H9 (cell line): ENCODE measurements at regions not wholly inside any gene's neighbourhood (a gene's known extent, or its start where the extent isn't known, plus 50 kb on each side); places are given as distances from the start of the nearest gene placed in this dataset.

ENCODE experiments used
- DNase-seq: peaks from one replicate; pipeline ENCODE4 v3.0.0-alpha.2; 2017
- H2AFZ ChIP-seq: one replicate; pipeline ENCODE4 v1.6.1; 2013; ENCODE audit warnings: mild to moderate bottlenecking, low read length, control low read depth, moderate library complexity
- H2AK5ac ChIP-seq: 2 replicates; pipeline ENCODE4 v1.6.1; 2013; ENCODE audit warnings: low read length, control low read depth, mixed read lengths; ENCODE audit not compliant: insufficient read length
- H2BK120ac ChIP-seq: one replicate; pipeline ENCODE4 v1.6.1; 2013; ENCODE audit warnings: low read depth, mild to moderate bottlenecking, low read length, control low read depth, inconsistent platforms; ENCODE audit not compliant: poor library complexity, severe bottlenecking
- H2BK12ac ChIP-seq: 2 replicates; pipeline ENCODE4 v1.6.1; 2013; ENCODE audit warnings: low read length, control low read depth, mixed read lengths, low read depth; ENCODE audit not compliant: insufficient read length
- H2BK15ac ChIP-seq: 2 replicates; pipeline ENCODE4 v1.6.1; 2013; ENCODE audit warnings: low read depth, low read length, control low read depth
- H2BK20ac ChIP-seq: one replicate; pipeline ENCODE4 v1.6.1; 2013; ENCODE audit warnings: low read depth, mild to moderate bottlenecking, low read length, control low read depth, inconsistent platforms; ENCODE audit not compliant: poor library complexity, severe bottlenecking
- H2BK5ac ChIP-seq: 2 replicates; pipeline ENCODE4 v1.6.1; 2013; ENCODE audit warnings: low read length, control low read depth, mixed read lengths; ENCODE audit not compliant: insufficient read length
- H3K14ac ChIP-seq: 2 replicates; pipeline ENCODE4 v1.6.1; 2013; ENCODE audit warnings: low read length, control low read depth; ENCODE audit not compliant: insufficient read depth
- H3K18ac ChIP-seq: 2 replicates; pipeline ENCODE4 v1.6.1; 2013; ENCODE audit warnings: low read depth, mild to moderate bottlenecking, mixed read lengths, low read length, control low read depth; ENCODE audit not compliant: insufficient read length
- H3K23ac ChIP-seq: 2 replicates; pipeline ENCODE4 v1.6.1; 2013; ENCODE audit warnings: low read length, control low read depth, mixed read lengths, low read depth; ENCODE audit not compliant: insufficient read length
- H3K23me2 ChIP-seq: 2 replicates; pipeline ENCODE4 v1.6.1; 2013; ENCODE audit warnings: low read depth, mild to moderate bottlenecking, mixed read lengths, low read length, control low read depth; ENCODE audit not compliant: insufficient read length, poor library complexity, severe bottlenecking
- H3K27ac ChIP-seq: 2 replicates; pipeline ENCODE4 v1.5.1; 2013; ENCODE audit warnings: low read length, control low read depth, mixed read lengths, low read depth; ENCODE audit not compliant: insufficient read length
- H3K27me3 ChIP-seq: 2 replicates; pipeline ENCODE4 v1.6.1; 2013; ENCODE audit warnings: low read length, control low read depth, inconsistent platforms; ENCODE audit not compliant: insufficient read depth
- H3K4ac ChIP-seq: 2 replicates; pipeline ENCODE4 v1.6.1; 2013; ENCODE audit warnings: low read depth, mild to moderate bottlenecking, control low read depth, inconsistent platforms, low read length, moderate library complexity
- H3K4me1 ChIP-seq: 2 replicates; pipeline ENCODE4 v1.6.1; 2013; ENCODE audit warnings: low read length, control low read depth, inconsistent platforms; ENCODE audit not compliant: insufficient read depth
- H3K4me2 ChIP-seq: 2 replicates; pipeline ENCODE4 v1.6.1; 2013; ENCODE audit warnings: low read length, control low read depth, mixed read lengths; ENCODE audit not compliant: insufficient read length, insufficient read depth
- H3K56ac ChIP-seq: 2 replicates; pipeline ENCODE4 v1.6.1; 2013; ENCODE audit warnings: low read depth, mild to moderate bottlenecking, mixed read lengths, low read length, control low read depth; ENCODE audit not compliant: insufficient read length
- H3K79me1 ChIP-seq: 2 replicates; pipeline ENCODE4 v1.6.1; 2013; ENCODE audit warnings: low read depth, mild to moderate bottlenecking, moderate library complexity, low read length, control low read depth, inconsistent platforms; ENCODE audit not compliant: insufficient read depth, poor library complexity, severe bottlenecking
- H3K79me2 ChIP-seq: 2 replicates; pipeline ENCODE4 v1.6.1; 2013; ENCODE audit warnings: low read length, control low read depth, inconsistent platforms; ENCODE audit not compliant: insufficient read depth
- H3K9ac ChIP-seq: 2 replicates; pipeline ENCODE4 v1.6.1; 2013; ENCODE audit warnings: low read length, control low read depth, mixed read lengths; ENCODE audit not compliant: insufficient read length; ENCODE audit errors: extremely low read depth
- H3K9me3 ChIP-seq: one replicate; pipeline ENCODE4 v1.6.1; 2013; ENCODE audit warnings: low read depth, low read length, inconsistent platforms; ENCODE audit not compliant: control insufficient read depth
- H3T11ph ChIP-seq: one replicate; pipeline ENCODE4 v1.6.1; 2013; ENCODE audit warnings: mild to moderate bottlenecking, low read length, control low read depth, inconsistent platforms
- H4K20me1 ChIP-seq: one replicate; pipeline ENCODE4 v1.6.1; 2013; ENCODE audit not compliant: control insufficient read depth, insufficient read length, insufficient read depth
- H4K5ac ChIP-seq: 2 replicates; pipeline ENCODE4 v1.6.1; 2013; ENCODE audit warnings: low read depth, mild to moderate bottlenecking, mixed read lengths, low read length, control low read depth; ENCODE audit not compliant: insufficient read length
- H4K8ac ChIP-seq: replicated peaks from 2 replicates; pipeline ENCODE4 v1.6.1; 2013; ENCODE audit warnings: low read length, control low read depth, mixed read lengths, low read depth; ENCODE audit not compliant: insufficient read length
- H4K91ac ChIP-seq: 2 replicates; pipeline ENCODE4 v1.6.1; 2013; ENCODE audit warnings: low read depth, mild to moderate bottlenecking, moderate library complexity, mixed read lengths, low read length, control low read depth; ENCODE audit not compliant: insufficient read length
- H3K27ac Mint-ChIP-seq, 3 experiments: 2 replicates in 2 of 3; 3 replicates in 1 of 3; pipeline ENCODE4 v1.8.0; 2020 to 2021; ENCODE audit warnings: mixed read lengths in 3 of 3, mild to moderate bottlenecking in 1 of 3, moderate library complexity in 1 of 3
- H3K27me3 Mint-ChIP-seq: 2 replicates; pipeline ENCODE4 v1.8.0; 2021; ENCODE audit warnings: low read depth, mild to moderate bottlenecking, moderate library complexity, mixed read lengths
- H3K36me3 Mint-ChIP-seq, 3 experiments: 2 replicates in 2 of 3; 3 replicates in 1 of 3; pipeline ENCODE4 v1.8.0; 2020 to 2021; ENCODE audit warnings: low read depth in 3 of 3, mixed read lengths in 3 of 3; ENCODE audit not compliant: insufficient read depth in 1 of 3
- H3K4me1 Mint-ChIP-seq, 2 experiments: 2 replicates each; pipeline ENCODE4 v1.8.0; 2020; ENCODE audit warnings: mixed read lengths in 2 of 2
- H3K4me3 Mint-ChIP-seq, 2 experiments: 2 replicates in 1 of 2; 3 replicates in 1 of 2; pipeline ENCODE4 v1.8.0; 2020 to 2021; ENCODE audit warnings: mild to moderate bottlenecking in 2 of 2, mixed read lengths in 2 of 2, moderate library complexity in 1 of 2
- H3K9me3 Mint-ChIP-seq, 2 experiments: 2 replicates in 1 of 2; 3 replicates in 1 of 2; pipeline ENCODE4 v1.8.0; 2020; ENCODE audit warnings: mild to moderate bottlenecking in 2 of 2, mixed read lengths in 2 of 2, moderate library complexity in 1 of 2
- WGBS: extraction: QIAGEN DNeasy Blood & Tissue Kit; methylation state at CpG from one replicate; pipeline ENCODE4 v1.1.7; 2013; ENCODE audit warnings: missing lambda C conversion rate, low lambda C conversion rate, mixed read lengths; ENCODE audit not compliant: insufficient read length; ENCODE audit errors: extremely low coverage; 5-methylcytosine and 5-hydroxymethylcytosine counted together
- TF ChIP-seq, protein P1 (sequence below): fragments of 200-600 bp; sonication (generic); conservative IDR thresholded peaks from 3 replicates; pipeline ENCODE4 v1.8.0; 2021; ENCODE audit warnings: antibody characterized with exemption, mild to moderate bottlenecking

GRCh38 chr14:89620436-89620835, 203.4 kb upstream of the FOXN3 start:
- no peak overlapping the region for H4K91ac ChIP-seq
- H3K79me2 ChIP-seq, result peaks cover 5% of the 10 kb centered on the region; the same call in 1 of the 2 replicates
- Mint-ChIP-seq H3K4me3 (peak overlapping the region; percentile 8 to 69), H3K27ac (peak overlapping the region in 2 of 3 experiments; percentile 95 to 98; a peak in 5 of 7 replicates), H3K4me1 (peaks cover 61 to 64% of the 10 kb centered on the region in 2 experiments), H3K9me3 (no peaks in the 10 kb centered on the region; a peak in 1 of 5 replicates), H3K36me3 (no peaks in the 10 kb centered on the region; a peak in 1 of 7 replicates), H3K27me3 (no peaks in the 10 kb centered on the region; the same call in 1 of the 2 replicates)
- no peak overlapping the region for H3K56ac ChIP-seq
- H2BK120ac ChIP-seq, result no peak overlapping the region
- H4K5ac ChIP-seq, result no peak overlapping the region
- H3K9me3 ChIP-seq, result no peaks in the 10 kb centered on the region
- no peak overlapping the region for H3T11ph ChIP-seq
- no peak overlapping the region for H3K4me2 ChIP-seq
- no peak overlapping the region for H2BK15ac ChIP-seq
- H4K8ac ChIP-seq, result no peak overlapping the region
- WGBS, result no CpG with 5 or more reads among the region's 6 CpGs
- no peak overlapping the region for H3K18ac ChIP-seq
- no peak overlapping the region for H2AK5ac ChIP-seq
- H3K23me2 ChIP-seq, result peaks cover 9% of the 10 kb centered on the region
- DNase-seq, result no peak
- no peak overlapping the region for H3K23ac ChIP-seq
- no peak overlapping the region for H3K14ac ChIP-seq
- H3K79me1 ChIP-seq, result no peaks in the 10 kb centered on the region
- H3K4ac ChIP-seq, result no peak overlapping the region
- no peak overlapping the region for H3K9ac ChIP-seq
- no peak overlapping the region for H2AFZ ChIP-seq
- H3K4me1 ChIP-seq, result peaks cover 14% of the 10 kb centered on the region
- H2BK12ac ChIP-seq, result no peak overlapping the region
- H4K20me1 ChIP-seq, result no peaks in the 10 kb centered on the region
- no peaks in the 10 kb centered on the region for H3K27me3 ChIP-seq
- H3K27ac ChIP-seq, result no peak overlapping the region
- TF ChIP-seq, protein P1, sequence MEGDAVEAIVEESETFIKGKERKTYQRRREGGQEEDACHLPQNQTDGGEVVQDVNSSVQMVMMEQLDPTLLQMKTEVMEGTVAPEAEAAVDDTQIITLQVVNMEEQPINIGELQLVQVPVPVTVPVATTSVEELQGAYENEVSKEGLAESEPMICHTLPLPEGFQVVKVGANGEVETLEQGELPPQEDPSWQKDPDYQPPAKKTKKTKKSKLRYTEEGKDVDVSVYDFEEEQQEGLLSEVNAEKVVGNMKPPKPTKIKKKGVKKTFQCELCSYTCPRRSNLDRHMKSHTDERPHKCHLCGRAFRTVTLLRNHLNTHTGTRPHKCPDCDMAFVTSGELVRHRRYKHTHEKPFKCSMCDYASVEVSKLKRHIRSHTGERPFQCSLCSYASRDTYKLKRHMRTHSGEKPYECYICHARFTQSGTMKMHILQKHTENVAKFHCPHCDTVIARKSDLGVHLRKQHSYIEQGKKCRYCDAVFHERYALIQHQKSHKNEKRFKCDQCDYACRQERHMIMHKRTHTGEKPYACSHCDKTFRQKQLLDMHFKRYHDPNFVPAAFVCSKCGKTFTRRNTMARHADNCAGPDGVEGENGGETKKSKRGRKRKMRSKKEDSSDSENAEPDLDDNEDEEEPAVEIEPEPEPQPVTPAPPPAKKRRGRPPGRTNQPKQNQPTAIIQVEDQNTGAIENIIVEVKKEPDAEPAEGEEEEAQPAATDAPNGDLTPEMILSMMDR, result no peak
- H2BK5ac ChIP-seq, result no peak overlapping the region
- no peak overlapping the region for H2BK20ac ChIP-seq
